Heart left ventricle (tissue), 13 donors: ENCODE measurements at regions not wholly inside any gene's neighbourhood (a gene's known extent, or its start where the extent isn't known, plus 50 kb on each side); places are given as distances from the start of the nearest gene placed in this dataset.

Experiments used
- POLR2A ChIP-seq, 2 donors: fragments of 450-650 bp; IDR thresholded peaks; one replicate each; pipeline ENCODE4 v1.6.1; 2017; ENCODE audit warnings: antibody characterized with exemption in 2 of 2, mild to moderate bottlenecking in 2 of 2, moderate library complexity in 2 of 2
- TF ChIP-seq, protein P1 (sequence below), 12 donors: fragments of 200-600 bp; sonication (generic) in 4 of 12; IDR thresholded peaks; one replicate each; pipeline versions ENCODE4 v1.5.0 to v1.8.0; 2018 to 2022; ENCODE audit warnings: antibody characterized with exemption in 12 of 12, mild to moderate bottlenecking in 5 of 12
- donor health status: ischemic (EF 13 %, LVEDD 7.1; RV severe dilation, severe dysfunction).
- donor health status: DM: no; HTN: yes; CAD: no.
- donor health status: DM: no; HTN: no; CAD: no.
- donor health status: ischemic (EF 25% LVEDD 6.9; RV normal size, moderate dysfunction).
- donor health status: ischemic (EF 25% LVEDD 5.7; RV mildly dilated, moderate dysfunction).
- donor health status: ischemic (EF 35%, LVEDD 5.7; RV mildly dilated, moderate dysfunction).
- donor health status: nonischemic (EF 11% LVEDD 7.7; RV severe dilation, severe dysfunction).
- donor health status: DM: yes; HTN: yes; CAD: no.
- donor health status: PGD.
- donor health status: ischemic (EF 29% LVEDD 5.4; RV normal size, mild dysfunction).
- donor health status: nonischemic (EF 23%, LVEDD 6.1; RV moderate dilation, normal function).

- no peak for TF ChIP-seq POLR2A (IDR thresholded peaks at IDR 0.05)
- TF ChIP-seq, protein P1, sequence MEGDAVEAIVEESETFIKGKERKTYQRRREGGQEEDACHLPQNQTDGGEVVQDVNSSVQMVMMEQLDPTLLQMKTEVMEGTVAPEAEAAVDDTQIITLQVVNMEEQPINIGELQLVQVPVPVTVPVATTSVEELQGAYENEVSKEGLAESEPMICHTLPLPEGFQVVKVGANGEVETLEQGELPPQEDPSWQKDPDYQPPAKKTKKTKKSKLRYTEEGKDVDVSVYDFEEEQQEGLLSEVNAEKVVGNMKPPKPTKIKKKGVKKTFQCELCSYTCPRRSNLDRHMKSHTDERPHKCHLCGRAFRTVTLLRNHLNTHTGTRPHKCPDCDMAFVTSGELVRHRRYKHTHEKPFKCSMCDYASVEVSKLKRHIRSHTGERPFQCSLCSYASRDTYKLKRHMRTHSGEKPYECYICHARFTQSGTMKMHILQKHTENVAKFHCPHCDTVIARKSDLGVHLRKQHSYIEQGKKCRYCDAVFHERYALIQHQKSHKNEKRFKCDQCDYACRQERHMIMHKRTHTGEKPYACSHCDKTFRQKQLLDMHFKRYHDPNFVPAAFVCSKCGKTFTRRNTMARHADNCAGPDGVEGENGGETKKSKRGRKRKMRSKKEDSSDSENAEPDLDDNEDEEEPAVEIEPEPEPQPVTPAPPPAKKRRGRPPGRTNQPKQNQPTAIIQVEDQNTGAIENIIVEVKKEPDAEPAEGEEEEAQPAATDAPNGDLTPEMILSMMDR (IDR thresholded peaks at IDR 0.05): no peak
Observed at GRCh38 chr12:107983756-107984472, 145.2 kb upstream of the WSCD2 start.
